NCI-H1092 treated with DMSO at 0.1 percent for 48 hours (cell line): ENCODE measurements at regions not wholly inside any gene's neighbourhood (a gene's known extent, or its start where the extent isn't known, plus 50 kb on each side); places are given as distances from the start of the nearest gene placed in this dataset.
A peak's percentile ranks its signal among the peaks of the same experiment; 100 is the strongest.
"Not testable (repeated sequence)": the region's sequence is repeated elsewhere in the genome, so short reads cannot be mapped to it uniquely, and the experiment has no call there.

Source experiments
- DNase-seq: peaks from one replicate; lab custom pipeline; 2025; lab: John Stamatoyannopoulos, UW

DNA sequence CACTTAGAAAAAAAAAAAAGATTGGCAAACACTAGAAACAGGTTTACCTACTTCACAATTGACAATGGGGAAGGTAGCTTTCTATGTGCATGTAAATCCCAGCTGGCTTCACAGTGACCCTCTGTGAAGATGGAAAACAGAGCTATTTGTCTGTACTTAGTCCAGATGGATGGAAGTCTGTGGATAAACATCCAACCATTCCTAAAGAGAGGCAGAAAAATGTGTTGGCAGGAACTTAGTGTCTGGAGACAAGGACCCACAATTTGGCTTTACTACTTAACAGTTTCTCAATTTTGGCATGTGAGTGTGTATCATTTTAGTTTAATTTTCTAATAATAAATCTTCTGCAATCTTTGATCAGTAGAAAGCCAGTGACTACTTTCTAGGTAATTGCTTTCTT, 154.4 kb downstream of the RAD51AP2 start:
- no peak for DNase-seq

GRCh38 chr2:17362956-17363355, 155.3 kb downstream of the RAD51AP2 start:
- DNase-seq, result no peak

GRCh38 chr2:17355608-17356329, 162.5 kb downstream of the RAD51AP2 start:
- no peak for DNase-seq

- no peak for DNase-seq
Observed at GRCh38 chr2:17353263-17353662, 165.0 kb downstream of the RAD51AP2 start.

DNA sequence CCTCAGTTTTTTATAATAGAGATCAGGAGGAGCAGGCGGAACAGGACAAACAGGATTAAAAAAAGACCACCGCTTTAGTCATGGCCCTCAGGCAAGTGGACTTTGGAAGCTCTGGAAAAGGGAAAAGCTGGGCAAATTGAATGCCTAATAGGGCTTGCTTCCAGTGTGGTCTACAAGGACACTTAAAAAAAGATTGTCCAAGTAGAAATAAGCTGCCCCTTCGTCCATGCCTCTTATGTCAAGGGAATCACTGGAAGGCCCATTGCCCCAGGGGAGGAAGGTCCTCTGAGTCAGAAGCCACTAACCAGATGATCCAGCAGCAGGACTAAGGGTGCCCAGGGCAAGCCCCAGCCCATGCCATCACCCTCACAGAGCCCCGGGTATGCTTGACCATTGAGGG, 175.5 kb downstream of the RAD51AP2 start:
- not testable (repeated sequence) for DNase-seq

- no peak for DNase-seq
Observed at GRCh38 chr2:17337507-17337906, 180.7 kb downstream of the RAD51AP2 start.

GRCh38 chr2:17336458-17336857, 181.8 kb downstream of the RAD51AP2 start:
- DNase-seq, result no peak

DNA sequence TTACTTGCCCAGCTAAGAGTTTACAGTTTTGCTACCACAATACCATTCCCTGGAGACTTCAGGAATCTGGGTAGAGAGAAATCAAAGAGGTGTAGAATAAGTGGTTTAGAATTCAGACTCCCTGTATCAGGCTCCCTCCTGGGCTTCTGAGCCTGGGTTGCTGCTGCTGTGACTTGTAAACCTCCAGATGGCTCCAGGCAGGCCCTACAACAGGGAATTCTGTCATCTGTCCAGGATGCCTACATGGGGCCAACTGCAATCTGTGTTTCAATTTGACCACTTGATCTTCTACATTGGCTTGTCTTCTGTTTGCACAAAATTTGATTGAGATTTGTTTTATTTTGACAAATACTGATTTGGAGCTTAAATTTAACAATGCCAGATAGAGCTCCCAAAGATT, 183.9 kb downstream of the RAD51AP2 start:
- no peak for DNase-seq

- DNase-seq, result no peak
Observed at GRCh38 chr2:17331636-17332035, 186.6 kb downstream of the RAD51AP2 start.

GRCh38 chr2:17328161-17328560, 190.1 kb downstream of the RAD51AP2 start:
- no peak for DNase-seq

DNA sequence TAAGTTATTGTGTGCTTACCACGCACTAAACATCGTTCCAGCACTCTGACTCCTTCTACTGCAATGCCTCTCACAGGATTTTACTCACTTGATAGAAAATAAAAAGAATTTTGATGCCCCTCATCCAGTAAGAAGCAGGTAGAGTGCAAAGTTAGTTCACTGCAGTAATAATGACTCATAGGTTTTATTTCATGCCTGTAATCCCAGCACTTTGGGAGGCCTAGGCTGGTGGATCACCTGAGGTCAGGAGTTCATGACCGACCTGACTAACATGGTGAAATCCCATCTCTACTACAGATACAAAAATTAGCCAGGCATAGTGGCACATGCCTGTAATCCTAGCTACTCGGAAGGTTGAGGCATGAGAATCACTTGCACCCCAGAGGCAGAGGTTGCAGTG, 190.6 kb downstream of the RAD51AP2 start:
- DNase-seq, result no peak

GRCh38 chr2:17326717-17327116, 191.5 kb downstream of the RAD51AP2 start:
- DNase-seq, result no peak

GRCh38 chr2:17323697-17324096, 194.5 kb downstream of the RAD51AP2 start:
- DNase-seq, result no peak

DNA sequence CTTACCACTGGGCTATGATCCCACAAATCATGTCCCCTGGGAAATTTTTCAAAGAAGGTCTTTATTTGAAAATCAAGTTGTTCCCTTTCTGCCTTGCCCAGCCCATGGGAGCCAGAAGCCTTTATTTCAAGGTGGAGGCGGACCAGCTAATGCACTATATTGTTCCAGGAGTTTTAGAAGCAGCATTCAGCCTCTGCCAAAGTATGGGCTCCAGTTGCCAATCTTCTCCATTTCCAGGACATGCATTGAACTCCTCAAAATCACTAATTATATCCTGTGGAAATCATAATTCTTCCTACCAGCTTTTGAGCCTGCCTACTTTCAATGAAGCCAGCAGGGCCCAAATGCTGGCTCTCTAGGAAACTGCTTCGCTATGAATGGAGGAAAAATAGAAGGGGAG, 195.8 kb downstream of the RAD51AP2 start:
- no peak for DNase-seq

- DNase-seq, result no peak
Observed at GRCh38 chr2:17319090-17319489, 199.2 kb downstream of the RAD51AP2 start.

- DNase-seq, result no peak
Observed at GRCh38 chr2:17318013-17318412, 200.2 kb downstream of the RAD51AP2 start.

DNA sequence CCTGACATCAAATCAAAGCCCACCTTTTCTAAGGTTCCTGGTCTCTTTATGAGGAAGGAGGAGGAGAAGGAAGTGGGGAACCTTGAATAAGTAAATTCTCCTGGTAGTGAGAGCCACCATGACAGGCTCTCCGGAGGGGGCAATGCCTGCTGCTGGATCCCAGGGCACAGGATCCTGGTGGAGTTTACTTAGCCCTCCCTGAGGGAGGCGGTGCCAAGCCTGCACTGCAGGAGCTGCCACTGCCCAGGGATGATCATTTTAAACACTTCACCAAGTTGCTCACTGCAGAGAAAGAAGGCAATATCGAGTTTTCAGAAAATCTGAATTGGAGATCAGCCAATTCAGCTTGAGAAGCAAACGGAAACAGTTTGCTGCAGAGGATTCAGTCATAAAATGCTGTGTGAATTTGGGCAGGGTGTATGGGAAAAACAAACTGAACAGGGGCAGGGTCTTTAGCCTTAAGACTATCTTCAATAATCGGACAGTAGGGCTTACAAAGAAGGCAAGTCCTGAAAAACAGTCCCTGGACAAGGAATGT, 200.7 kb downstream of the RAD51AP2 start:
- DNase-seq, result no peak

GRCh38 chr2:17313261-17313660, 205.0 kb downstream of the RAD51AP2 start:
- DNase-seq, result no peak

DNA sequence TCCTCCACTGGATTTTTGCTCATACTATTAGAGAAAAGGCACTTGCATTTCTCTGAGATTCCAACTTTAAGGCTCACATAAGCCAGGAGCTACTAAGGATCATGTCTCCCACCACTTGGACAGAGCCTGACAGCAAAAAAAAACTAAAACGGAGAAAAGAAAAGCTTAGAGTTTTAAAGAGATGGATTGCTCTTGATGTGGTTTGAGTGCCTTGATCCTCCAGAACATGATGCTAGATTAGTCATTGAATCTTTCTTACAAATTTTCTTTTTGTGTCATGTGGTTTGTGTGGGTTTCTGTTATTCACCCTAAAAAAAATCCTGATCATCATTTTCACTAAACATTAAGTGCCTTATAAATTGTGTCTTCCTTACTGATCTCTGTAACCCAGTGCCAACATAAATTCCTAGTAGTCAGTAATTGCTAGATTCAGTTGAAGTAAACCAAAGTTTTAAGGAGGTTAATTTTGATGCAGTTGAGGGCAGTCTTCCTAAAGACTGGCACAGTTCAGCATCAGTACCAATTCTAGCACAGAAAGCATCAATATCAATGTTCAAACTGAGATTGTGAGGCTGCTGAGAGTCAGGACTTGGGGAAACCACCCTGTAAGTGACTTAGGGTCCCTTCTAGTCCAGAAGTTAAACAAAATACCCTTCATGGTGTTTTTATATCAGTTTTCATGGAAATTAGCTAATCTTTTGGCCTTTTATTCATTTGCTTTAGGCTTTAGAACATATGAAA, 206.3 kb downstream of the RAD51AP2 start:
- DNase-seq, result no peak

DNA sequence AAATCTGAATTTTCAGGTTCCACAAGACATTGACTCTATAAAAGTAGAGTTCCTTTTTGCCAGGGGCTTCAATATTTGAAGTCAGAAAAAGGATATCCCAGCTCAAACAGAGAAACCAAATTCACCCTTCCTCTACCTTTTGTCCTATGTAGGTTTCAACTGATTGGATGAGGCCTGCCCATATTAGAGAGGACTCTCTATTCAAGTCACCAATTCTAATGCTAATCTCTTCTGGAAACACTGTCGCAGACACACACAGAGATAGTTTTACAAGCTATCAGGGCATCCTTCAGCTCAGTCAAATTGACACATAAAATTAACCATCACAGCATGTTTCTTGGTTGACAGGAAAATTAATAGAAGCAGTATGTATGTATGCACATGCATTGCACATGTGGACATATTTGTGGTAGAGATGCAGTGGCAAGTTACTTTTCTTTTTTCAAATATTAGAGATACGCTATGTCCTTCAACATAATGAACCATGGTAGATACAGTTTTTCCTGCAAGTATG, 207.1 kb downstream of the RAD51AP2 start:
- DNase-seq, result no peak

- DNase-seq, result peak; percentile 77
Observed at GRCh38 chr2:17309741-17310339, 208.4 kb downstream of the RAD51AP2 start.

DNA sequence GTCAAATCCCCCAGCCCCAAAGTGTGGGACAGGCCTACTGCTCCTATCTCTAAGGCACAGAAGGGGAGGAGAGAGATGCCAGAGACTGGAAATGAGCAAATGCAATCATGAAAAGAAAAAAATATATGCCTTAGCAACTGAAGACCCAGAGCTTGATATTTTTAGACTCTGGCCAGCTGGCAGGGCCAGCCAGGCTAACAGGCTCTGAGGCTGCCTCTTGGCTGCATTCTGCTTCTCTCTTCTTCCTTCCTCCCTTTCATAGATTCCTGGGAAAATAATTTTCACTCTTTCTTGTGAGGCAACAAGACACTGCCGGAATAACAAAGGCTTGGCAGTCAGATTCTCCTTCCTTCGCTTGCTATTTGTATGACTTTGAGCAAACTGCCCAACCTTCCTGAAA, 209.1 kb downstream of the RAD51AP2 start:
- no peak for DNase-seq

DNA sequence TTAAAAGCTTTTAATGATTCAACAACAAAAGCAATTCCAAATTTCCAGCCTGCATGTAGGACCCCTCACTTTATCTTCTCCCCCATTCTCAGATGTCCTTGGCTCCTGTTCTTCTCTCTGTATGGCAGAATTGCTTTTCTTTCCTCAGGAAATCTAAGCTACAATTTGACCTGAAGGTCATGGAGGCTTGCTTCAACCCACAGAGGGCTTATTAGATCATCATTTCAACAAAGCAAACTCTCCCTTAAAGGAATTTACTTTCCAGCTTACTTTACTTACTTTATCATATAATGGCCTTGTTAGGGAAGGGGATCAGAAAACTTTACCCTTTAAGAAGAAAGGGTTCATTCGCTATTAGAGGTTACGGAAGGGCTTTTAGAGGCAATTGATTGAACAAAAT, 211.5 kb downstream of the RAD51AP2 start:
- no peak for DNase-seq
